Transverse colon (tissue), 3 donors: ENCODE measurements at regions not wholly inside any gene's neighbourhood (a gene's known extent, or its start where the extent isn't known, plus 50 kb on each side); places are given as distances from the start of the nearest gene placed in this dataset.

Experiments used
- POLR2A ChIP-seq: fragments of 450-650 bp; IDR thresholded peaks from one replicate; pipeline ENCODE4 v1.6.1; 2016; ENCODE audit warnings: antibody characterized with exemption, mild to moderate bottlenecking, moderate library complexity
- TF ChIP-seq, protein P1 (sequence below), 5 experiments: fragments of 200-600 bp in 3 of 5; fragments of 450-650 bp in 2 of 5; sonication (generic) in 3 of 5; IDR thresholded peaks; 1 replicate in 2 of 5; 2 replicates in 3 of 5; pipeline ENCODE4 v1.5.1; 2016 to 2017; ENCODE audit warnings: antibody characterized with exemption in 5 of 5, inconsistent platforms in 3 of 5, mild to moderate bottlenecking in 2 of 5, moderate library complexity in 1 of 5

DNA sequence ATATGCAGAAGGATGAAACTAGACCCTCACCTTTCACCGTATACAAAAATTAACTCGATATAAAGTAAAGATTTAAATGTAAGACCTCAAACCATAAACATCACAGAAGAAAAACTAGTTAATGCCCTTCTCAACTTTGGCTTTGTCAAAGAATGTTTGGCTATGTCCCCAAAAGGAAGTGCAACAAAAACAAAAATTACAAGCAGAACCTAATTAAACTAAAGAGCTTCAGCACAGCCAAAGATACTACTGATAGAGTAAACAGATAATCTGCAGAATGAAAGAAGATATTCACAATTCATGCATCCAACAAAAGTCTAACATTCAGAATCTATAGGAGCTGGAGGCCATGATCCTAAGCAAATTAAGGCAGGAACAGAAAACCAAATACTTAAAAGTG, 824.6 kb upstream of the NEGR1 start:
- no peak for TF ChIP-seq POLR2A
- TF ChIP-seq, protein P1, sequence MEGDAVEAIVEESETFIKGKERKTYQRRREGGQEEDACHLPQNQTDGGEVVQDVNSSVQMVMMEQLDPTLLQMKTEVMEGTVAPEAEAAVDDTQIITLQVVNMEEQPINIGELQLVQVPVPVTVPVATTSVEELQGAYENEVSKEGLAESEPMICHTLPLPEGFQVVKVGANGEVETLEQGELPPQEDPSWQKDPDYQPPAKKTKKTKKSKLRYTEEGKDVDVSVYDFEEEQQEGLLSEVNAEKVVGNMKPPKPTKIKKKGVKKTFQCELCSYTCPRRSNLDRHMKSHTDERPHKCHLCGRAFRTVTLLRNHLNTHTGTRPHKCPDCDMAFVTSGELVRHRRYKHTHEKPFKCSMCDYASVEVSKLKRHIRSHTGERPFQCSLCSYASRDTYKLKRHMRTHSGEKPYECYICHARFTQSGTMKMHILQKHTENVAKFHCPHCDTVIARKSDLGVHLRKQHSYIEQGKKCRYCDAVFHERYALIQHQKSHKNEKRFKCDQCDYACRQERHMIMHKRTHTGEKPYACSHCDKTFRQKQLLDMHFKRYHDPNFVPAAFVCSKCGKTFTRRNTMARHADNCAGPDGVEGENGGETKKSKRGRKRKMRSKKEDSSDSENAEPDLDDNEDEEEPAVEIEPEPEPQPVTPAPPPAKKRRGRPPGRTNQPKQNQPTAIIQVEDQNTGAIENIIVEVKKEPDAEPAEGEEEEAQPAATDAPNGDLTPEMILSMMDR (IDR thresholded peaks at IDR 0.05): no peak
